GM23248 (cell line): ENCODE measurements at regions not wholly inside any gene's neighbourhood (a gene's known extent, or its start where the extent isn't known, plus 50 kb on each side); places are given as distances from the start of the nearest gene placed in this dataset.

Experiments
- EZH2 ChIP-seq: fragments of 200-600 bp; sonication (generic); IDR thresholded peaks from 2 replicates; pipeline ENCODE4 v1.6.1; 2018; ENCODE audit warnings: antibody characterized with exemption, mild to moderate bottlenecking; ENCODE audit not compliant: insufficient read depth, poor library complexity, severe bottlenecking
- EZH2phosphoT487 ChIP-seq: fragments of 200-600 bp; sonication (generic); IDR thresholded peaks from 2 replicates; pipeline ENCODE4 v1.6.1; 2018; ENCODE audit warnings: antibody characterized with exemption, moderate library complexity, mild to moderate bottlenecking, low read depth; ENCODE audit not compliant: insufficient read depth

GRCh38 chr4:81811562-81812293 is 340.0 kb upstream of the RASGEF1B start:
- TF ChIP-seq EZH2phosphoT487 (no peak), EZH2 (no peak)
